ENCODE measurements at regions not wholly inside any gene's neighbourhood (a gene's known extent, or its start where the extent isn't known, plus 50 kb on each side); places are given as distances from the start of the nearest gene placed in this dataset.

DNA sequence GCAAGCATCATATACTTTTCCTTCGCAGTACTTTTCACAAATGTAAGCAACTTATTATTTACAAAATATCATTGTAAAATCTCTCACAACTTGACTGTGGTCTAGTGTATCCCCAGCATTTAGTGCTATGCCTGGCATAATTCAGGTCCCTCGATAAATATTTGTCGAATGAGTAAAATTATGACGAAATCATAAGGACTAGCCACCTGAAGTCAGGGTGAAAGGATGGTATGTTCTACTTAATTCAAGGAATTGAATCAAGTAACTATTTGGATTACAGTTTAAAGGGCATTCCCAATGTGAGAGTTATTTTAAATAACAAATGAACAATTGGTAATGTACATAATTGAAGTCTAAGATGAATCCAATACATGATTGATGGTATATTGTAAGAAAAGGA, 393.0 kb upstream of the SLC35B3 start:
- TF ChIP-seq, protein P1, sequence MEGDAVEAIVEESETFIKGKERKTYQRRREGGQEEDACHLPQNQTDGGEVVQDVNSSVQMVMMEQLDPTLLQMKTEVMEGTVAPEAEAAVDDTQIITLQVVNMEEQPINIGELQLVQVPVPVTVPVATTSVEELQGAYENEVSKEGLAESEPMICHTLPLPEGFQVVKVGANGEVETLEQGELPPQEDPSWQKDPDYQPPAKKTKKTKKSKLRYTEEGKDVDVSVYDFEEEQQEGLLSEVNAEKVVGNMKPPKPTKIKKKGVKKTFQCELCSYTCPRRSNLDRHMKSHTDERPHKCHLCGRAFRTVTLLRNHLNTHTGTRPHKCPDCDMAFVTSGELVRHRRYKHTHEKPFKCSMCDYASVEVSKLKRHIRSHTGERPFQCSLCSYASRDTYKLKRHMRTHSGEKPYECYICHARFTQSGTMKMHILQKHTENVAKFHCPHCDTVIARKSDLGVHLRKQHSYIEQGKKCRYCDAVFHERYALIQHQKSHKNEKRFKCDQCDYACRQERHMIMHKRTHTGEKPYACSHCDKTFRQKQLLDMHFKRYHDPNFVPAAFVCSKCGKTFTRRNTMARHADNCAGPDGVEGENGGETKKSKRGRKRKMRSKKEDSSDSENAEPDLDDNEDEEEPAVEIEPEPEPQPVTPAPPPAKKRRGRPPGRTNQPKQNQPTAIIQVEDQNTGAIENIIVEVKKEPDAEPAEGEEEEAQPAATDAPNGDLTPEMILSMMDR (conservative IDR thresholded peaks at IDR 0.05; ENCODE audit: low read length) = no peak
- DNase-seq (ENCODE audit: low read depth) = no peak
- no peak overlapping the region for H3K4me3 ChIP-seq (ENCODE audit: low read length)

DNA sequence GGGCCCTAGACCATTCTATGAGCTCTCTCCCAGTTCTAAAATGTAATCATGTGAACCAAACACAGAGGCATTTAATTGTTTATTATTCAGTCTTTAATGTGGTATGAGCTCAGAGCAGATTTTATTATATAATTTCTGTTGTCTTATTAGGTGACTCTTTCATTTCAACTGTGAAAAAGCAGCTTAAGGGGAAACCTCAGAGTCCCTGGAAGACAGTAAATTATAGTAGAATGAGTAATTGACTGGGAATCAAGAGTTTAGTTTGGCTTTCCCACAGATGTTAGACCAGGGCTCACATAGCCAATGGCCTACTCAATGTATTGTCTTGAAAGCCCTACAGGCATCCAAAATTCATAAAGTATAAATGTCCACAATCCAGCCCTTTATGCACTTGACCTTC, 390.4 kb upstream of the SLC35B3 start:
- DNase-seq (ENCODE audit: low read depth) = no peak
- TF ChIP-seq, protein P1 (conservative IDR thresholded peaks at IDR 0.05; ENCODE audit: low read length) = no peak
- H3K4me3 ChIP-seq (ENCODE audit: low read length) = no peak overlapping the region

DNA sequence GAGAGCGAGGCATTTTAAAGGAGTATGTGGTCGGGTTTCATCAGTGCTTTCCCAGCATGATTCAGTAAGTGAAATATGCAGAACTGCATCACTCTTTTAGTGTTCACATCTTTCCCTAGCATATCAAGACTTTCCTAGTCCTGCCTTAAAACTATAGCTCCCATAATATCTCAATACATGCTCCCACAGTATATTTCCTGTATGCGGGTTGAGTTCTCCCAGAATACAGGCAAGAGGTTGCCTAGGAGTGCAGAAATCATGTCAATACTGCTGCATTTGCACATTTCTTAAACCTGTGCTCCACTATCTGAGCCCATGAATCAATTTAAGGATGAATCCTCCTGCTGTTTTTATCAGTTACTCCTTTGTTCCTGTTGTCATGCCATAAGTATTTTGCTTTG, 386.6 kb upstream of the SLC35B3 start:
- H3K4me3 ChIP-seq (ENCODE audit: low read length) = no peak overlapping the region
- TF ChIP-seq, protein P1 (conservative IDR thresholded peaks at IDR 0.05; ENCODE audit: low read length) = no peak
- no peak for DNase-seq (ENCODE audit: low read depth)

DNA sequence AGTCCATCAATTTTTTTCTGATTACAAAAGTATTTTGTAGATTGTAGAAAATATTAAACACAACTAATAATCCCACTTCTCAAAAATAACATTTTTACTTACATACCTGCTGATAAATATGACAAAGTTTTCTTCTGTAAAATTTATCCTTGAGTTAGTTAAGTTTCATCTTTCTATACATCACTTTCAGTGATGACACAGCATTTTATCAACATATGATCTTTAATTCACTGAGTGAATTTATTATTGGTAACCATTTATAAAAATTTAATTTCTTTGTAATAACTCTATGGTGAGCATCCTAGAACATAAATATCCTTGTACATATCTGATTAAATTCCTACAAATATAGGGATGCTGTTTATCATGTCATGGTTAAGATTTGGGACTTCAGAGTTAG, 385.0 kb upstream of the SLC35B3 start:
- TF ChIP-seq, protein P1 (conservative IDR thresholded peaks at IDR 0.05; ENCODE audit: low read length) = no peak
- no peak for DNase-seq (ENCODE audit: low read depth)
- no peak overlapping the region for H3K4me3 ChIP-seq (ENCODE audit: low read length)

DNA sequence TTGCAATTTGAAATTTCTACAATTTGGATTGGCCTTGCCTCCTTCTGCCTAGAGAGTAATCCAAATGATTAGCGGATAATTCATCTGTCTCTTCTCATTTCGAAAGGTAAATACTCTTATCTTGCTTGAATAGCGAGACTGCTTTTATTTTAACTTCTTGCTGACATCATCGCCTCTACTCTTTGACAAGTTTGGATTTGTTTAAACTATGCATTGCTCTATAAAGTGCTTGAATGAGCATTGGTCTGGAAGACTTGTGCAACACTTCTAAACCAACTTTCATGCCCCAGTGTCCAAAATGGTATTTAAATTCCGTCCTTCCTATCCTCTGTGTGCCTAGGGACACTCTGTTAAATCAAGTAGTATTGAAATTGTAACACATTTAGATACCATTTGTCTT, 384.1 kb upstream of the SLC35B3 start:
- TF ChIP-seq, protein P1 (conservative IDR thresholded peaks at IDR 0.05; ENCODE audit: low read length) = no peak
- no peak overlapping the region for H3K4me3 ChIP-seq (ENCODE audit: low read length)
- DNase-seq (ENCODE audit: low read depth) = no peak

DNA sequence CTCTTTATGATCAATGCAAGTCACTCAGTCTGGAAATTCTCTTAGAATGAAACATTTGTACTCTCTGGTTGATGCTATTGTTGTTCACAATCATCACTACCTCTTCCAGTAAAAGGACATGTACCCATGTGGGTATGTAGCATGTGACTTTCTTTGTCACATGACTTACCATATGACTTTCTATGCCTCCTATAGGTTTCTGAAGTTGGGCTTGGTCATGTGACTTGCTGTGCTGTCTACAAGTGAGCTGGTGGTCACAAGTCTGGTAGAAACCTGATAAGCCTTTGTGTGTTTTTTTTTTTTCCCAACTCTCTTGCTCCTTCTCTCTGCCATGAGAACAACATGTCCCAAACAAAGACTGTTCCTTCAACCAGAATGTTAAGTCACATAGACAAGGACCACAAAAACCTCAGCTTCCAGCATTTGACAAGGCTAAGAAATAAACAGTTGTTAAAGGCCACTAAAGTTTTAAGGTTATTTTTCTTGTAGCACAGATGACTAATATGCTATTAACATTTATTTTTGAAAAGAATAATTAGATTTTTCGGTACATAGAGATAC, 379.2 kb upstream of the SLC35B3 start:
- no peak for DNase-seq (ENCODE audit: low read depth)
- no peak overlapping the region for H3K4me3 ChIP-seq (ENCODE audit: low read length)
- TF ChIP-seq, protein P1 (conservative IDR thresholded peaks at IDR 0.05; ENCODE audit: low read length) = no peak

DNA sequence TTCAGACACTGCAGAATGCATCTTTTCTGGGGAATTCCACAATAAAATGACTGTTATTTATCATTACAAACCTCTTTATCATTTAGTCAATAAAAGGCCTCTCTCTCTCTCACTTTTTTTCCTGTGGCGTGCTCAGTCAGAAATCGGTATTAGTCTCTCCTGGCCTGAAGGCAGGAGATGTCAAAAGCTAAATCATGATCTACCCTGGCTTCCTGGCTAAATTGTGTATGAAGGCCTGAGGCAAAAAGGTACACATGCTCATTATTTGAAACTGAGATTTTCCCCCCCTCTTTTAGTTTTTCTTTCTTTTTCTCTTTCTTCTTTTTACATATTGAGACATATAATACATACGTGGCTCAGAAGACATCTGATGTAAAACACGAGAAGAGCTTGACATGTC, 375.0 kb upstream of the SLC35B3 start:
- H3K4me3 ChIP-seq (ENCODE audit: low read length) = no peak overlapping the region
- no peak for DNase-seq (ENCODE audit: low read depth)
- TF ChIP-seq, protein P1 (conservative IDR thresholded peaks at IDR 0.05; ENCODE audit: low read length) = no peak

Measured in AG10803 (cell line).